GM08714 (cell line): ENCODE measurements at regions not wholly inside any gene's neighbourhood (a gene's known extent, or its start where the extent isn't known, plus 50 kb on each side); places are given as distances from the start of the nearest gene placed in this dataset.
"Not testable (repeated sequence)": the region's sequence is repeated elsewhere in the genome, so short reads cannot be mapped to it uniquely, and the experiment has no call there.

Experiments
- H3K4me3 ChIP-seq: fragments of 200-500 bp; sonication (Bioruptor generic); 2 replicates; pipeline ENCODE4 v1.5.1; 2014; ENCODE audit warnings: mild to moderate bottlenecking, low read length, inconsistent platforms
- ZNF274 ChIP-seq: IDR thresholded peaks from 2 replicates; pipeline ENCODE4 v1.6.1; 2012; ENCODE audit warnings: mild to moderate bottlenecking, low read depth, low read length

GRCh38 chr22:47354668-47355387 is 592.4 kb downstream of the TBC1D22A start:
- H3K4me3 ChIP-seq = no peak overlapping the region
- TF ChIP-seq ZNF274 = no peak

- TF ChIP-seq ZNF274 = no peak
Observed at GRCh38 chr22:47352920-47353700, 590.7 kb downstream of the TBC1D22A start.

GRCh38 chr22:47351836-47352579 is 589.6 kb downstream of the TBC1D22A start:
- no peak overlapping the region for H3K4me3 ChIP-seq
- TF ChIP-seq ZNF274 = no peak

More at GRCh38 chr22:47352920-47353700, 590.7 kb downstream of the TBC1D22A start:
- no peak overlapping the region for H3K4me3 ChIP-seq

GRCh38 chr22:47346287-47346686 is 583.8 kb downstream of the TBC1D22A start:
- H3K4me3 ChIP-seq = not testable (repeated sequence)

GRCh38 chr22:47345025-47345424 is 582.6 kb downstream of the TBC1D22A start:
- no peak for TF ChIP-seq ZNF274
- H3K4me3 ChIP-seq = no peak overlapping the region

- no peak for TF ChIP-seq ZNF274
- H3K4me3 ChIP-seq = no peak overlapping the region
Observed at GRCh38 chr22:47344414-47344813, 582.0 kb downstream of the TBC1D22A start.

- no peak overlapping the region for H3K4me3 ChIP-seq
- no peak for TF ChIP-seq ZNF274
Observed at GRCh38 chr22:47343611-47344010, 581.2 kb downstream of the TBC1D22A start.

GRCh38 chr22:47342446-47342845 is 580.0 kb downstream of the TBC1D22A start:
- no peak for TF ChIP-seq ZNF274
- no peak overlapping the region for H3K4me3 ChIP-seq

- no peak overlapping the region for H3K4me3 ChIP-seq
- TF ChIP-seq ZNF274 = no peak
Observed at GRCh38 chr22:47341464-47341863, 579.0 kb downstream of the TBC1D22A start.

GRCh38 chr22:47340851-47341436 is 578.5 kb downstream of the TBC1D22A start:
- no peak for TF ChIP-seq ZNF274
- H3K4me3 ChIP-seq = no peak overlapping the region

GRCh38 chr22:47337161-47337621 is 574.7 kb downstream of the TBC1D22A start:
- no peak overlapping the region for H3K4me3 ChIP-seq
- no peak for TF ChIP-seq ZNF274

GRCh38 chr22:47335958-47336357 is 573.5 kb downstream of the TBC1D22A start:
- H3K4me3 ChIP-seq = no peak overlapping the region
- no peak for TF ChIP-seq ZNF274

GRCh38 chr22:47335460-47335859 is 573.0 kb downstream of the TBC1D22A start:
- no peak for TF ChIP-seq ZNF274
- H3K4me3 ChIP-seq = no peak overlapping the region

- TF ChIP-seq ZNF274 = no peak
Observed at GRCh38 chr22:47334601-47335000, 572.2 kb downstream of the TBC1D22A start.

More at GRCh38 chr22:47334601-47335000, 572.2 kb downstream of the TBC1D22A start:
- H3K4me3 ChIP-seq = no peak overlapping the region
